22Rv1 (cell line): ENCODE measurements at regions not wholly inside any gene's neighbourhood (a gene's known extent, or its start where the extent isn't known, plus 50 kb on each side); places are given as distances from the start of the nearest gene placed in this dataset.

Experiments used
- H3K27ac ChIP-seq: fragments of 450-650 bp; 2 replicates; pipeline ENCODE4 v1.5.1; 2017
- CTCF ChIP-seq: fragments of 450-650 bp; IDR thresholded peaks from 2 replicates; pipeline ENCODE4 v1.5.1; 2017; ENCODE audit warnings: mild to moderate bottlenecking
- ZFX ChIP-seq: fragments of 450-650 bp; IDR thresholded peaks from 2 replicates; pipeline ENCODE4 v1.6.1; 2017; ENCODE audit warnings: antibody characterized with exemption, borderline replicate concordance

- H3K27ac ChIP-seq: no peak overlapping the region
- TF ChIP-seq CTCF: no peak
- no peak for TF ChIP-seq ZFX
Observed at GRCh38 chr13:53121131-53121773, 92.6 kb downstream of the OLFM4 start.

GRCh38 chr13:53121919-53122318 lies 93.3 kb downstream of the OLFM4 start:
- TF ChIP-seq CTCF (no peak), ZFX (no peak)
- no peak overlapping the region for H3K27ac ChIP-seq

GRCh38 chr13:53123536-53123935 lies 94.9 kb downstream of the OLFM4 start:
- no peak overlapping the region for H3K27ac ChIP-seq
- TF ChIP-seq ZFX (no peak), CTCF (no peak)

GRCh38 chr13:53124623-53125022 lies 96.0 kb downstream of the OLFM4 start:
- no peak for TF ChIP-seq ZFX
- TF ChIP-seq CTCF: no peak
- no peak overlapping the region for H3K27ac ChIP-seq

- TF ChIP-seq ZFX: no peak
- TF ChIP-seq CTCF: no peak
Observed at GRCh38 chr13:53126841-53127245, 98.2 kb downstream of the OLFM4 start.

GRCh38 chr13:53127373-53127772 lies 98.8 kb downstream of the OLFM4 start:
- TF ChIP-seq ZFX (no peak), CTCF (no peak)
- H3K27ac ChIP-seq: no peak overlapping the region

More at GRCh38 chr13:53126841-53127245, 98.2 kb downstream of the OLFM4 start:
- no peak overlapping the region for H3K27ac ChIP-seq

GRCh38 chr13:53129864-53130393 lies 101.3 kb downstream of the OLFM4 start:
- no peak overlapping the region for H3K27ac ChIP-seq
- TF ChIP-seq ZFX (no peak), CTCF (no peak)
